ENCODE measurements at regions not wholly inside any gene's neighbourhood (a gene's known extent, or its start where the extent isn't known, plus 50 kb on each side); places are given as distances from the start of the nearest gene placed in this dataset.
"Not testable (repeated sequence)": the region's sequence is repeated elsewhere in the genome, so short reads cannot be mapped to it uniquely, and the experiment has no call there.

DNA sequence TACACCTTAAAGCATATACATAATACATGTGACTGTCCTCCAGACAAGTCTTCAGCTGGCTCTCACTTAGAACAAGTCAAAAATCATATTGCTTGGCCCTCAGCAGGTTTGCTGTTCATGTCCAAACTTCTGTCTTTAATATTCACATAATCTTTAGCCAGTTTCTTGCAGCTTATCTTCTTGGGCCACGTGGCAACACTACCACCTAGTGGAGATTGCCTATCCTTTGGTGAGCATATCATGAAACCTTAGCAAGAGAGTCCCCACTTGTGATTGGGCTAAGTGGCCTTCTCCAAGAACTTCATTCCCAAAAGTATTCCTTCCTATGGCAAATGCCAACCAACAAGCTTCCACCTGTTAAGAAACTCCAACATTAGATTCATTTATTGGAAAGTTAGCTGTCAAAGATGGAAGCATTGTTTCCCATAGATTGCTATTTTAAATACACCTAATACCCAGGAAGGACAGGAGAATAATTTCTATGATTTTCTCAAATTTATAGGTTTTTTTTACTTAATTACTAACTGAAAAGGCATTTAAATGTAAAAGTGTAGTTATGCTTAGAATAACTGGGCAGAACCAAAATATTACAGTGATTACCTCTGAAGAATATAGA lies 231.9 kb upstream of the INTU start:
- WGBS, 2 donors = 3 to 7% methylated on average over 1 of the region's 1 CpG
- Histone ChIP-seq H3K36me3 (ENCODE audit: control insufficient read depth in 1 of 2, insufficient read depth in 2 of 2, low read length in 1 of 2) (no peaks in the 10 kb centered on the region), H3K4me3 (ENCODE audit: low read length in 2 of 2) (no peak overlapping the region), H3K4me1 (ENCODE audit: control insufficient read depth in 1 of 2, insufficient read depth in 2 of 2, low read length in 2 of 2) (no peaks in the 10 kb centered on the region), H3K27ac (ENCODE audit: low read depth in 1 of 2, low read length in 2 of 2) (no peak overlapping the region), H3K9me3 (ENCODE audit: control insufficient read depth, low read length) (peaks cover 1% of the 10 kb centered on the region), H3K27me3 (ENCODE audit: control insufficient read depth in 1 of 2, insufficient read depth in 2 of 2, low read length in 1 of 2) (no peaks in the 10 kb centered on the region)
- intact Hi-C loops (cut with DNase I) = no loop called here
- ATAC-seq (ENCODE audit: low FRiP score) (no peak), DNase-seq (peak; percentile 63 to 78)

DNA sequence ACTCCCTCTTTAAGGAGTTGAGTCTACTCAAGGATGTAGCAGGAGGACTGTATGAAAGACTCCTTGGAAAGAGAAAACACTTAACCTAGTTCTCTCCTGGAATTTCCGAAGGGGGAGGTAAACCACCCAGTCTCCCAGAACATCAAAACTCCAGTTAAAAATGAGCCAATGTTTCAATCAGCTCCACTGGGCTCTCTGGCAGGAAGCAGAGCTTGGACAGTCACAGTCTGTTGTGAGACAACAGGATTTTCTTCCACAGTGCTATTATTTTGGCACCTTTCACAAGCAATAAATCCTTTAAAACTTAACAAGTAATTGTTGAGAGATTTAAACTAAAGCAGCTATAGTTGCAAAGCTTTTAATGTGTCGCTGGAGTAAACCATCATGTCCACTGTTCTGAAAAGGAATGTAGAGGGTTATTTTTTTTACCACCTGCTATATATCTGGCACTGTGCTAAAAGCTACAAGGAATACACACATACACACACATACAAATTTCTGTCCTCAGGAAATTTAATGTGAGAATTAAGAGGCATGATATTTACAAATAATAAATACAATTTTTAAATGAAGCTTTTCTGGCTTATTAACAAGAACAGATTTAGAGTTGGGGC lies 229.2 kb upstream of the INTU start:
- intact Hi-C loops (cut with DNase I) = no loop called here
- DNase-seq = no peak
- no peak for ATAC-seq (ENCODE audit: low FRiP score)
- peaks cover 3% of the 10 kb centered on the region for H3K9me3 ChIP-seq (ENCODE audit: control insufficient read depth, low read length)
- no peaks in the 10 kb centered on the region for H3K4me1 ChIP-seq (ENCODE audit: control insufficient read depth in 1 of 2, insufficient read depth in 2 of 2, low read length in 2 of 2)
- H3K27ac ChIP-seq (ENCODE audit: low read depth in 1 of 2, low read length in 2 of 2) = no peak overlapping the region
- no peaks in the 10 kb centered on the region for H3K36me3 ChIP-seq (ENCODE audit: control insufficient read depth in 1 of 2, insufficient read depth in 2 of 2, low read length in 1 of 2)
- H3K27me3 ChIP-seq (ENCODE audit: control insufficient read depth in 1 of 2, insufficient read depth in 2 of 2, low read length in 1 of 2) = no peaks in the 10 kb centered on the region
- H3K4me3 ChIP-seq (ENCODE audit: low read length in 2 of 2) = no peak overlapping the region
- WGBS, 2 donors = 40 to 41% methylated on average over 2 of the region's 2 CpGs

DNA sequence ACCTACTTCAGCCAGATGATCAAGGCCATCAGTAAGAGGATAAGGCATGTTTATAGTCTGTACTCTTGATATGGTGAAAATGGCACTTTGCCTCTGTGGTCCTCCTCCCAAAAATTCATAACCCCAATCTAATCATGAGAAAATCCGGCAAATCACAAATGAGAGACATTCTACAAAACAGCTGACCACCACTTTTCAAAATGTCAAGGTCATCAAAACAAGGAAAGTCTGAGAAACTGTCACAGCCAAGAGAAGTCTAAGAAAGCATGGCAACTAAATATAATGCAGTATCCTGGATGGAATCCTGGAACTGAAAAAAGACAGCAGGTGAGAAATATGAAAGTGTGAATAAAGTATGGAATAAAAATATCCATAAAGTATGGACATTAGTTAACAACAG lies 226.6 kb upstream of the INTU start:
- ATAC-seq (ENCODE audit: low FRiP score) = no peak
- H3K27me3 ChIP-seq (ENCODE audit: control insufficient read depth in 1 of 2, insufficient read depth in 2 of 2, low read length in 1 of 2) = no peaks in the 10 kb centered on the region
- H3K4me3 ChIP-seq (ENCODE audit: low read length in 2 of 2) = no peak overlapping the region
- no peaks in the 10 kb centered on the region for H3K36me3 ChIP-seq (ENCODE audit: control insufficient read depth in 1 of 2, insufficient read depth in 2 of 2, low read length in 1 of 2)
- DNase-seq = no peak
- no peak overlapping the region for H3K27ac ChIP-seq (ENCODE audit: low read depth in 1 of 2, low read length in 2 of 2)
- 66 to 81% methylated on average over 1 of the region's 1 CpG for WGBS, 2 donors
- H3K9me3 ChIP-seq (ENCODE audit: control insufficient read depth, low read length) = peaks cover 3% of the 10 kb centered on the region
- no peaks in the 10 kb centered on the region for H3K4me1 ChIP-seq (ENCODE audit: control insufficient read depth in 1 of 2, insufficient read depth in 2 of 2, low read length in 2 of 2)
- intact Hi-C loops (cut with DNase I) = no loop called here

DNA sequence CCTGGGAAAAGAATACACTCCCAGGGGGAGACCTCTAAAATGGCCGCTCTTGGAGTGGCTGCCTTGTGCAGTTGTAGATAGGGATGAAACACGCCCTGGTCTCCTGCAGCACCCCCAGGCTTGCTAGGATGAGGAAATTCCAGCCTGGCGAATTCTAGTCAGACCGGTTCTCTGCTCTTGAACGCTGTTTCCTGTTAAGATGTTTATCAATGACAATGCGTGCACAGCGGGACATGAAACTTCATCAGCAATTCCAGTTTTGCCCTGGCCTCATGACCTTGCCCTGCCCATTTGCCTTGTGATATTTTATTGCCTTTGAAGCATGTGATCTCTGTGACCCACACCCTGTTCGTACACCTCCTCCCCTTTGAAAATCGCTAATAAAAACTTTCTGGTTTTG lies 225.2 kb upstream of the INTU start:
- WGBS, 2 donors = 74 to 78% methylated on average over 9 of the region's 9 CpGs
- ATAC-seq (ENCODE audit: low FRiP score); intact Hi-C loops (cut with DNase I): not testable (repeated sequence)

DNA sequence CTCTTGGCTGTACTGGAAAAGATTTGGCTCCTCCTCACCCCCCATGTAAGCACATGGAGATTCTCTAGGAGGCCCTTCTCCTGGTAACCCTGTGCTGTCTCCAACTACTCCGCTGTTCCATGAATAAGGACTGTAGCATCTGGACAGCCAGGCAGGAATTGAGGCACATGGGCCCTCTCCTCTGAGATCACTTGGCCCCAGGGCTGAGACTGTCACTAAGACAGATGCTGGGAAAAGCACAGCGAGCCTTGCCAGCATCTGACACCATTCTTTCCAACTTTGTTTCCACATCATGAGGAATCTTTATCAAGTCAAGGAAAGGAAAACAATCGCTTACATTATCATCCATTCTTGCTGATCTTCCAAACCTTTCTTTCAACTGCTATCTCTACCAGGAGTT lies 222.6 kb upstream of the INTU start:
- Histone ChIP-seq H3K4me1 (ENCODE audit: control insufficient read depth in 1 of 2, insufficient read depth in 2 of 2, low read length in 2 of 2) (no peaks in the 10 kb centered on the region), H3K36me3 (ENCODE audit: control insufficient read depth in 1 of 2, insufficient read depth in 2 of 2, low read length in 1 of 2) (no peaks in the 10 kb centered on the region), H3K4me3 (ENCODE audit: low read length in 2 of 2) (no peak overlapping the region), H3K27me3 (ENCODE audit: control insufficient read depth in 1 of 2, insufficient read depth in 2 of 2, low read length in 1 of 2) (no peaks in the 10 kb centered on the region), H3K9me3 (ENCODE audit: control insufficient read depth, low read length) (peaks cover 3% of the 10 kb centered on the region), H3K27ac (ENCODE audit: low read depth in 1 of 2, low read length in 2 of 2) (no peak overlapping the region)
- intact Hi-C loops (cut with DNase I) = no loop called here
- 70 to 71% methylated on average over 3 of the region's 3 CpGs for WGBS, 2 donors
- peak; percentile 67 to 74 for DNase-seq
- peak; percentile 62 for ATAC-seq (ENCODE audit: low FRiP score)

More for the DNA sequence above, 225.2 kb upstream of the INTU start:
- H3K27ac ChIP-seq (ENCODE audit: low read depth in 1 of 2, low read length in 2 of 2); H3K4me3 ChIP-seq (ENCODE audit: low read length in 2 of 2); H3K4me1 ChIP-seq (ENCODE audit: control insufficient read depth in 1 of 2, insufficient read depth in 2 of 2, low read length in 2 of 2); H3K9me3 ChIP-seq (ENCODE audit: control insufficient read depth, low read length); DNase-seq; H3K27me3 ChIP-seq (ENCODE audit: control insufficient read depth in 1 of 2, insufficient read depth in 2 of 2, low read length in 1 of 2); H3K36me3 ChIP-seq (ENCODE audit: control insufficient read depth in 1 of 2, insufficient read depth in 2 of 2, low read length in 1 of 2): not testable (repeated sequence)

DNA sequence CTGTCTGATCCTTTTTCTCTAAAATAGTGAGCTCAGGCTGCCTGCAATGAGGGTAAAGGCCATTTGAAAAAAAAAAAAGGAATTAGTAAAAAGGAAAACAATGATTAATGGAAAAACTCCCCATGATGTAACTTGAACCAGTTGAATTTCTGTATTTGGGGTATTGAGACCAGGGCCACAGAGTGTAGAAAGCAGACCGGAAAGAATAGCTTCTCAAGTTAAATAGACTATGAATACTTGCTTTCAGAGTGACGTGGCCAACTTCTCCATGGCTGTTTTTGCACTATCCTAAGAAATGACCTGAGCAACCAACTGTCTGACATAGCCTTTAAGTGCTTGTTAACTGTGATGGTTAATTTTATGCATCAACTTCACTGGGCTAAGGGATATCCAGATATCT lies 222.1 kb upstream of the INTU start:
- no peaks in the 10 kb centered on the region for H3K4me1 ChIP-seq (ENCODE audit: control insufficient read depth in 1 of 2, insufficient read depth in 2 of 2, low read length in 2 of 2)
- no peaks in the 10 kb centered on the region for H3K27me3 ChIP-seq (ENCODE audit: control insufficient read depth in 1 of 2, insufficient read depth in 2 of 2, low read length in 1 of 2)
- WGBS, 2 donors = 37 to 69% methylated on average over 2 of the region's 2 CpGs
- intact Hi-C loops (cut with DNase I) = no loop called here
- ATAC-seq (ENCODE audit: low FRiP score) (peak; percentile 30), DNase-seq (no peak)
- H3K4me3 ChIP-seq (ENCODE audit: low read length in 2 of 2) = no peak overlapping the region
- H3K9me3 ChIP-seq (ENCODE audit: control insufficient read depth, low read length) = peaks cover 3% of the 10 kb centered on the region
- H3K36me3 ChIP-seq (ENCODE audit: control insufficient read depth in 1 of 2, insufficient read depth in 2 of 2, low read length in 1 of 2) = no peaks in the 10 kb centered on the region
- no peak overlapping the region for H3K27ac ChIP-seq (ENCODE audit: low read depth in 1 of 2, low read length in 2 of 2)

DNA sequence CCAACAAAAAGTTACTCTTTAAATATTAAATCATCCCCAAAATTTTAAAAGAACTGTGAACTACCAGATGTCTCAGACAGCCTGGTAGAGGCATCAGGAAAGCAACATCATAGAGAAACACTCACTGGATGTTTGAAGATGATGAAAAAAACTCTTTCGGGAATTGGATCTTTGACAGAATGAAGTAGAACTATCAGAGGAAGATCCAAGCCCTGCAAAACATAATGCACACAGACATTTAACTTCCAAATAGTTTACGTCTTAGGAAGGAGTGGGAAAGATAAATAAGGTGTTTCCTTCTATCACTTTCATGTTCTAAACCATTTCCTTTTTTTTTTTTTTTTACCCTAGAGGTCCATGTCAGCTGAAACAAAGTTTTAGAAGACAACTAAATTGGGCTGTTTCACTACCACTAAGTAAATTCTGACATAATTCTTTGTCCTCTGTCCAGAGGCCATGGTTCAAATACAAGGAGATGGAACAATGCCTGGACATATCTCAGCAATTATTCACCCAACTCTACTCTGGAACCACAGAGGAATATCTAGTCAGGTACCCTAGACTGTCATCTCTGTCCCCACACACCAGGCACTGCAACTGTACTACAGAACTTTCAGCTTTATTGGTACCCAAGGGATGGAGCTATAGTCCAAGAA lies 217.7 kb upstream of the INTU start:
- DNase-seq = no peak
- 92 to 93% methylated on average over 2 of the region's 2 CpGs for WGBS, 2 donors
- Histone ChIP-seq H3K27ac (ENCODE audit: low read depth in 1 of 2, low read length in 2 of 2) (no peak overlapping the region), H3K36me3 (ENCODE audit: control insufficient read depth in 1 of 2, insufficient read depth in 2 of 2, low read length in 1 of 2) (no peaks in the 10 kb centered on the region), H3K9me3 (ENCODE audit: control insufficient read depth, low read length) (no peaks in the 10 kb centered on the region), H3K4me1 (ENCODE audit: control insufficient read depth in 1 of 2, insufficient read depth in 2 of 2, low read length in 2 of 2) (no peaks in the 10 kb centered on the region), H3K4me3 (ENCODE audit: low read length in 2 of 2) (no peak overlapping the region), H3K27me3 (ENCODE audit: control insufficient read depth in 1 of 2, insufficient read depth in 2 of 2, low read length in 1 of 2) (no peaks in the 10 kb centered on the region)
- ATAC-seq (ENCODE audit: low FRiP score) = no peak
- intact Hi-C loops (cut with DNase I) = no loop called here

DNA sequence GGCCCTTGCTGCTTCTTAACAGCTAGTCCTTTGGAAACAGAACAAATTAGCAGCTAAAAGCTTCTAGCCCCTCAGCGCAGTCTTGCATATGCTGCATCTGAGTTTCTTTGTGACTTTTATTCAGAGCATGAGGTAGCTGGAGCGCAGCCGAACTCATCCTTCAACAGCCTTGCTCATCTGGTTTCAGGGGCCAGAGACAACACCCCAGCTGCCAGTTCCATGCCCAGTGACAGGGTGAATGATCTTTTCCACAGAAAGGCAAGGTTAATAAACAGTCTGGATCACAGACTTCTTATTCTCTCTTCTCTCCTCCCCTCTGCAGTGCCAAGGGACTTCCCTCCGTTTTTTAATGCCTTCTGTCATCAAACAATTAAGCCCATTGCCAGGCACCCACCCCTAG lies 216.6 kb upstream of the INTU start:
- 53 to 55% methylated on average over 4 of the region's 4 CpGs for WGBS, 2 donors

More for the DNA sequence above, 216.6 kb upstream of the INTU start:
- no peak overlapping the region for H3K27ac ChIP-seq (ENCODE audit: low read depth in 1 of 2, low read length in 2 of 2)
- intact Hi-C loops (cut with DNase I) = no loop called here
- no peaks in the 10 kb centered on the region for H3K36me3 ChIP-seq (ENCODE audit: control insufficient read depth in 1 of 2, insufficient read depth in 2 of 2, low read length in 1 of 2)
- DNase-seq = no peak
- ATAC-seq (ENCODE audit: low FRiP score) = no peak
- no peaks in the 10 kb centered on the region for H3K27me3 ChIP-seq (ENCODE audit: control insufficient read depth in 1 of 2, insufficient read depth in 2 of 2, low read length in 1 of 2)
- H3K4me1 ChIP-seq (ENCODE audit: control insufficient read depth in 1 of 2, insufficient read depth in 2 of 2, low read length in 2 of 2) = no peaks in the 10 kb centered on the region
- H3K9me3 ChIP-seq (ENCODE audit: control insufficient read depth, low read length) = no peaks in the 10 kb centered on the region
- H3K4me3 ChIP-seq (ENCODE audit: low read length in 2 of 2) = no peak overlapping the region
